Fibroblast of pulmonary artery (primary cell): ENCODE measurements at regions not wholly inside any gene's neighbourhood (a gene's known extent, or its start where the extent isn't known, plus 50 kb on each side); places are given as distances from the start of the nearest gene placed in this dataset.

ENCODE experiments used
- DNase-seq: peaks from one replicate; pipeline ENCODE4 v3.0.0-alpha.2; 2010; ENCODE audit warnings: low read depth
- H3K4me3 ChIP-seq: replicated peaks from 2 replicates; pipeline ENCODE4 v1.5.1; 2011; ENCODE audit warnings: low read depth, mild to moderate bottlenecking, control low read depth, low read length, moderate library complexity
- CTCF ChIP-seq: IDR thresholded peaks from 2 replicates; pipeline ENCODE4 v1.5.1; 2011; ENCODE audit warnings: mild to moderate bottlenecking, control low read depth, low read length, inconsistent platforms; ENCODE audit errors: missing control alignments

- H3K4me3 ChIP-seq = no peak overlapping the region
- DNase-seq = no peak
- no peak for TF ChIP-seq CTCF
Measured at GRCh38 chr21:23801292-23801691, 1806.0 kb downstream of the MRPL39 start.

- no peak for TF ChIP-seq CTCF
- H3K4me3 ChIP-seq = no peak overlapping the region
- no peak for DNase-seq
Measured at GRCh38 chr21:23799376-23799775, 1807.9 kb downstream of the MRPL39 start.

GRCh38 chr21:23792300-23792699 is 1815.0 kb downstream of the MRPL39 start:
- no peak overlapping the region for H3K4me3 ChIP-seq
- no peak for DNase-seq
- no peak for TF ChIP-seq CTCF

GRCh38 chr21:23789864-23790263 is 1817.4 kb downstream of the MRPL39 start:
- no peak for TF ChIP-seq CTCF
- no peak for DNase-seq

GRCh38 chr21:23780326-23780725 is 1827.0 kb downstream of the MRPL39 start:
- TF ChIP-seq CTCF = no peak
- no peak for DNase-seq
- no peak overlapping the region for H3K4me3 ChIP-seq

More at GRCh38 chr21:23789864-23790263, 1817.4 kb downstream of the MRPL39 start:
- H3K4me3 ChIP-seq = no peak overlapping the region

- no peak for TF ChIP-seq CTCF
- no peak for DNase-seq
- no peak overlapping the region for H3K4me3 ChIP-seq
Measured at GRCh38 chr21:23743821-23744220, 1863.5 kb downstream of the MRPL39 start.

- TF ChIP-seq CTCF = no peak
- no peak overlapping the region for H3K4me3 ChIP-seq
- DNase-seq = no peak
Measured at GRCh38 chr21:23740463-23740862, 1866.8 kb downstream of the MRPL39 start.
